Ovary (tissue), 3 donors: ENCODE measurements at regions not wholly inside any gene's neighbourhood (a gene's known extent, or its start where the extent isn't known, plus 50 kb on each side); places are given as distances from the start of the nearest gene placed in this dataset.

Experiments
- CTCF ChIP-seq, 3 donors: fragments of 450-650 bp in 2 of 3; fragments of 200-600 bp in 1 of 3; IDR thresholded peaks; one replicate each; pipeline versions ENCODE4 v1.5.1 to v1.8.0; 2016 to 2022; ENCODE audit warnings: antibody characterized with exemption in 3 of 3, mild to moderate bottlenecking in 1 of 3
- EP300 ChIP-seq: sonication (generic); formaldehyde crosslinking; IDR thresholded peaks from one replicate; pipeline ENCODE4 v1.6.1; 2017; ENCODE audit warnings: antibody characterized with exemption
- POLR2A ChIP-seq: fragments of 450-650 bp; IDR thresholded peaks from one replicate; pipeline ENCODE4 v1.6.1; 2017; ENCODE audit warnings: antibody characterized with exemption, mild to moderate bottlenecking, moderate library complexity
- donor health status: DM: no; HTN: no; CAD: no.

GRCh38 chr6:135583256-135583761 lies 85.8 kb upstream of the AHI1 start:
- TF ChIP-seq CTCF (IDR thresholded peaks at IDR 0.05) (no peak), EP300 (no peak), POLR2A (no peak)
